ENCODE measurements at regions not wholly inside any gene's neighbourhood (a gene's known extent, or its start where the extent isn't known, plus 50 kb on each side); places are given as distances from the start of the nearest gene placed in this dataset.
A peak's percentile ranks its signal among the peaks of the same experiment; 100 is the strongest.

GRCh38 chr1:30134466-30135217 is 588.7 kb downstream of the MATN1 start:
- Histone ChIP-seq H3K27ac (ENCODE audit: low read depth in 1 of 2, low read length in 2 of 2) (no peak overlapping the region), H3K4me1 (ENCODE audit: control insufficient read depth in 4 of 4, insufficient read depth in 4 of 4, low read length in 3 of 4) (no peaks in the 10 kb centered on the region), H3K9me3 (ENCODE audit: control insufficient read depth in 4 of 4, low read length in 3 of 4) (peaks cover 0 to 2% (median 0%) of the 10 kb centered on the region in 4 donors), H3K27me3 (ENCODE audit: control insufficient read depth in 4 of 4, insufficient read depth in 4 of 4, low read length in 3 of 4) (no peaks in the 10 kb centered on the region), H3K9ac (ENCODE audit: low read depth in 1 of 2, low read length in 2 of 2) (no peak overlapping the region), H3K4me3 (ENCODE audit: low read depth in 1 of 3, low read length in 3 of 3) (no peak overlapping the region), H3K36me3 (ENCODE audit: control insufficient read depth in 4 of 4, insufficient read depth in 3 of 4, low read depth in 1 of 4, low read length in 3 of 4) (no peaks in the 10 kb centered on the region)
- WGBS = 74% methylated on average over 18 of the region's 18 CpGs
- peak; percentile 28 for DNase-seq (ENCODE audit: low spot score)
- TF ChIP-seq CTCF (IDR thresholded peaks at IDR 0.05; ENCODE audit: low read depth, low read length, missing input control) = no peak
- TF ChIP-seq ZBTB33 (IDR thresholded peaks at IDR 0.05) = no peak
- TF ChIP-seq TAF1 (conservative IDR thresholded peaks at IDR 0.05) = no peak
- TF ChIP-seq RXRA (IDR thresholded peaks at IDR 0.05) = no peak
- no peak for TF ChIP-seq SP1 (IDR thresholded peaks at IDR 0.05)
- no peak for TF ChIP-seq YY1 (IDR thresholded peaks at IDR 0.05)
- TF ChIP-seq, protein P1, sequence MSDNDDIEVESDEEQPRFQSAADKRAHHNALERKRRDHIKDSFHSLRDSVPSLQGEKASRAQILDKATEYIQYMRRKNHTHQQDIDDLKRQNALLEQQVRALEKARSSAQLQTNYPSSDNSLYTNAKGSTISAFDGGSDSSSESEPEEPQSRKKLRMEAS (IDR thresholded peaks at IDR 0.05) = no peak
- TF ChIP-seq FOXA1 (IDR thresholded peaks at IDR 0.05) = no peak
- TF ChIP-seq ATF3 (IDR thresholded peaks at IDR 0.05) = no peak

GRCh38 chr1:30133414-30134055 is 589.9 kb downstream of the MATN1 start:
- WGBS = 69% methylated on average over 6 of the region's 6 CpGs
- TF ChIP-seq EGR1 (IDR thresholded peaks at IDR 0.05; ENCODE audit: low read depth in 2 of 2) (no peak), ZBTB33 (IDR thresholded peaks at IDR 0.05) (no peak), RAD21 (IDR thresholded peaks at IDR 0.05) (peak in 1 of 2 donors; percentile 32), GABPA (IDR thresholded peaks at IDR 0.05 in 1 of 2, conservative IDR thresholded peaks at IDR 0.05 in 1 of 2) (no peak), SP1 (IDR thresholded peaks at IDR 0.05) (no peak), ATF3 (IDR thresholded peaks at IDR 0.05) (no peak), TAF1 (conservative IDR thresholded peaks at IDR 0.05) (no peak), HNF4A (conservative IDR thresholded peaks at IDR 0.05) (no peak)
- TF ChIP-seq, protein P1 (IDR thresholded peaks at IDR 0.05) = no peak

More at GRCh38 chr1:30133414-30134055, 589.9 kb downstream of the MATN1 start:
- Histone ChIP-seq H3K4me3 (ENCODE audit: low read depth in 1 of 3, low read length in 3 of 3) (no peak overlapping the region), H3K36me3 (ENCODE audit: control insufficient read depth in 4 of 4, insufficient read depth in 3 of 4, low read depth in 1 of 4, low read length in 3 of 4) (no peaks in the 10 kb centered on the region), H3K9me3 (ENCODE audit: control insufficient read depth in 4 of 4, low read length in 3 of 4) (peaks cover 0 to 2% (median 0%) of the 10 kb centered on the region in 4 donors), H3K4me1 (ENCODE audit: control insufficient read depth in 4 of 4, insufficient read depth in 4 of 4, low read length in 3 of 4) (no peaks in the 10 kb centered on the region), H3K27me3 (ENCODE audit: control insufficient read depth in 4 of 4, insufficient read depth in 4 of 4, low read length in 3 of 4) (no peaks in the 10 kb centered on the region), H3K9ac (ENCODE audit: low read depth in 1 of 2, low read length in 2 of 2) (no peak overlapping the region), H3K27ac (ENCODE audit: low read depth in 1 of 2, low read length in 2 of 2) (no peak overlapping the region)
- DNase-seq (ENCODE audit: low spot score) = peak; percentile 19
